ENCODE measurements at regions not wholly inside any gene's neighbourhood (a gene's known extent, or its start where the extent isn't known, plus 50 kb on each side); places are given as distances from the start of the nearest gene placed in this dataset.
"Not testable (repeated sequence)": the region's sequence is repeated elsewhere in the genome, so short reads cannot be mapped to it uniquely, and the experiment has no call there.

DNA sequence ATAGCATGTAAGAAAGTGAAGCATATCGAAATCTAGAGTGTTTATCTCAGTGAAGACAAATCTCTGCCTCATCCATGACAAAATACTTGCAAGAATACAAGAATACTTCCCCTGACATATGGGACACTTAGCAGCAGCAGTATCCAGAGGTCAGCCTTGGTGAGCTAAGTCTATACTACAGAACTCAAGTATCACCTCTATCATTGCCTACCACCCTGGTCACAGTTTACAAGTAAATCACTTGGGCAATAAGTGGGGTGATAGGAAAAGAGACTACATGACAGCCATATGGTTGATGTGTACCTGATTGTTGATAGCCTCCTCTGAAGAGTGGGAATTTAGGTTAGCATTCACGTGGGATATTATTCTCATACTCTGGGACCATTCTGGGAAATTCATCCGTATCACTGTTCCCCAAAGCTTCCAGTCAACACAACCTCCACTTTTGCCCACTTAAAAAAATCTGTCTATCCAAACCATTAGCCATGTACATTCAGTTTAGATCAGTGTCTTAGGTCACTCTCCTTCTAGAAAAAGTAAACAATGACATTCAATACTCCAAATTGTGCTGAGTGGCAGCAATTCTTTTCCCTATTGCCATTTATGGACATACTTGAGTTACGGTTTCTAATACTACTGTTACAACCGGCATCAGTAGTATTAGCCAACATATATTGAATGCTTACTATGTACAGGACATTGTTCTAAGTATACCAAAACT is 118.2 kb upstream of the PRSS16 start:
- no peaks in the 10 kb centered on the region for H3K27me3 ChIP-seq (ENCODE audit: control insufficient read depth in 1 of 2, insufficient read depth in 2 of 2, low read length in 2 of 2)
- H3K36me3 ChIP-seq (ENCODE audit: control insufficient read depth in 2 of 2, insufficient read depth in 2 of 2, low read length in 2 of 2): no peaks in the 10 kb centered on the region
- no peaks in the 10 kb centered on the region for H3K9me3 ChIP-seq (ENCODE audit: control insufficient read depth in 2 of 2, low read length in 2 of 2)
- no peak overlapping the region for H3K27ac ChIP-seq (ENCODE audit: low read length)
- no peak overlapping the region for H3K9ac ChIP-seq (ENCODE audit: low read length in 2 of 2)
- H3K4me1 ChIP-seq (ENCODE audit: control insufficient read depth, insufficient read depth, low read length): peaks cover 4% of the 10 kb centered on the region
- H3K4me3 ChIP-seq (ENCODE audit: low read length in 2 of 2): no peak overlapping the region

DNA sequence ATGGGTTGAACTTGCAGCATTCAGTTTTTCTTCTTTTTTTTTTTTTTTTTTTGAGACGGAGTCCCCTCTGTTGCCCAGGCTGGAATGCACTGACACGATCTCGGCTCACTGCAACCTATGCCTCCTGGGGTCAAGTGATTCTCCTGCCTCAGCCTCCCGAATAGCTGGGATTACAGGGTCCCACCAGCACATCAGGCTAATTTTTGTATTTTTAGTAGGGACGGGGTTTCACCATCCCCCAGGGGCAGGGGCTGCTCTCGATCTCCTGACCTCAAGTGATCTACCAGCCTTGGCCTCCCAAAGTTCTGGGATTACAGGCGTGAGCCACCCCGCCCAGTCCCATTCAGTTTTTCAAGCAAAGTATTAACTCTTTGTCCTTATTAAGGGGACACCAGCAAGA is 117.6 kb upstream of the PRSS16 start:
- no peaks in the 10 kb centered on the region for H3K9me3 ChIP-seq (ENCODE audit: control insufficient read depth in 2 of 2, low read length in 2 of 2)
- H3K27me3 ChIP-seq (ENCODE audit: control insufficient read depth in 1 of 2, insufficient read depth in 2 of 2, low read length in 2 of 2): no peaks in the 10 kb centered on the region
- no peaks in the 10 kb centered on the region for H3K36me3 ChIP-seq (ENCODE audit: control insufficient read depth in 2 of 2, insufficient read depth in 2 of 2, low read length in 2 of 2)
- no peak overlapping the region for H3K27ac ChIP-seq (ENCODE audit: low read length)
- no peak overlapping the region for H3K9ac ChIP-seq (ENCODE audit: low read length in 2 of 2)
- peaks cover 4% of the 10 kb centered on the region for H3K4me1 ChIP-seq (ENCODE audit: control insufficient read depth, insufficient read depth, low read length)
- H3K4me3 ChIP-seq (ENCODE audit: low read length in 2 of 2): no peak overlapping the region

DNA sequence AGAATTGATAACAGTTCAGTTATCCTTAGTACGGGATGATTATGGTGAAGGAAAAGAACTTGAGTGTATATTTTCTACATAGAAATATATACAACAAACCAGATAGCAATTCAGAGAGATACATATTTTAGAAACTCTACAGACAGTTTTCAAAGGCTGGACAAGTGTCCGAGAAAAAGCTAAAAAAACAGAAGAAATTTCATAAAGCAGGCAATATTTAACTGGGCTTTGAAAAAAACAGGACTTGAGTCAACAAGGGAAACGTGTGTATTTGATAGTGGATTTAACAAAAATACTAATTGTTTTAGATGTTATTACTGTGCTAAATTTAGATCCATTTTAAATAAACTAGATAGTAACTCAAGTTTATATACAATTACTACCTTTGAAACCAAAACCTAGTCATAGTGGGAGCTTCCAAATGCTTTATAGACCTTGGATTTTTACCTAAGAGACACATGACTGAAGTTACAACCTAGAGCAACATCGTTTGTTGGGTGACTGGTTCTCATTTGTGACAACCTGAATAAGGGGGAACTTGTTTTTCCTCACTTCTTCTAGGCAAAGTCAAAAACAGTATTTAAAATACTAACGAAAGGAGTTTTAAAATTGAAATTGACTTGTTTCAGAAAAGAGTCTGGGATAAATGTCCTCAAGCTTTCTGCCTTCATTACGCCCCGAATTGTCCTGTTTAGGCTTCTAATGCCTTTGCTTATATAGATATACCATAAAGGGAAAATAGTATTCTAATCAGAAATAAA is 116.7 kb upstream of the PRSS16 start:
- H3K9ac ChIP-seq (ENCODE audit: low read length in 2 of 2): peak overlapping the region in 1 of 2 donors; percentile 62
- H3K4me1 ChIP-seq (ENCODE audit: control insufficient read depth, insufficient read depth, low read length): peaks cover 4% of the 10 kb centered on the region
- H3K27ac ChIP-seq (ENCODE audit: low read length): peak overlapping the region; percentile 89
- H3K4me3 ChIP-seq (ENCODE audit: low read length in 2 of 2): peak overlapping the region; percentile 79 to 84
- no peaks in the 10 kb centered on the region for H3K27me3 ChIP-seq (ENCODE audit: control insufficient read depth in 1 of 2, insufficient read depth in 2 of 2, low read length in 2 of 2)
- H3K36me3 ChIP-seq (ENCODE audit: control insufficient read depth in 2 of 2, insufficient read depth in 2 of 2, low read length in 2 of 2): no peaks in the 10 kb centered on the region
- H3K9me3 ChIP-seq (ENCODE audit: control insufficient read depth in 2 of 2, low read length in 2 of 2): no peaks in the 10 kb centered on the region

DNA sequence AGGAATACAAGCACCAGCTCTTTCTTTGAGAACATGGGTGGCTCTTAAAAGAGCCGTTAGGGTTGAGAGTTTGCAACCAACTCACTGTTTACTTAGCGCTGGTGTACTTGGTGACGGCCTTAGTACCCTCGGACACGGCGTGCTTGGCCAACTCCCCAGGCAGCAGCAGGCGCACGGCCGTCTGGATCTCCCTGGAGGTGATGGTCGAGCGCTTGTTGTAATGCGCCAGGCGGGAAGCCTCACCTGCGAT is 115.3 kb upstream of the PRSS16 start:
- not testable (repeated sequence) for H3K4me1 ChIP-seq (ENCODE audit: control insufficient read depth, insufficient read depth, low read length); H3K27me3 ChIP-seq (ENCODE audit: control insufficient read depth in 1 of 2, insufficient read depth in 2 of 2, low read length in 2 of 2); H3K36me3 ChIP-seq (ENCODE audit: control insufficient read depth in 2 of 2, insufficient read depth in 2 of 2, low read length in 2 of 2); H3K9me3 ChIP-seq (ENCODE audit: control insufficient read depth in 2 of 2, low read length in 2 of 2)
- H3K9ac ChIP-seq (ENCODE audit: low read length in 2 of 2): peak overlapping the region; percentile 52 to 67
- H3K4me3 ChIP-seq (ENCODE audit: low read length in 2 of 2): peak overlapping the region; percentile 79 to 84
- peak overlapping the region; percentile 89 for H3K27ac ChIP-seq (ENCODE audit: low read length)

GRCh38 chr6:27132532-27133280 is 114.8 kb upstream of the PRSS16 start:
- Histone ChIP-seq H3K27me3 (ENCODE audit: control insufficient read depth in 1 of 2, insufficient read depth in 2 of 2, low read length in 2 of 2) (no peaks in the 10 kb centered on the region), H3K4me1 (ENCODE audit: control insufficient read depth, insufficient read depth, low read length) (no peaks in the 10 kb centered on the region), H3K27ac (ENCODE audit: low read length) (peak overlapping the region; percentile 89), H3K36me3 (ENCODE audit: control insufficient read depth in 2 of 2, insufficient read depth in 2 of 2, low read length in 2 of 2) (no peaks in the 10 kb centered on the region), H3K9ac (ENCODE audit: low read length in 2 of 2) (peak overlapping the region; percentile 67 to 68), H3K4me3 (ENCODE audit: low read length in 2 of 2) (peak overlapping the region; percentile 79 to 84), H3K9me3 (ENCODE audit: control insufficient read depth in 2 of 2, low read length in 2 of 2) (no peaks in the 10 kb centered on the region)

DNA sequence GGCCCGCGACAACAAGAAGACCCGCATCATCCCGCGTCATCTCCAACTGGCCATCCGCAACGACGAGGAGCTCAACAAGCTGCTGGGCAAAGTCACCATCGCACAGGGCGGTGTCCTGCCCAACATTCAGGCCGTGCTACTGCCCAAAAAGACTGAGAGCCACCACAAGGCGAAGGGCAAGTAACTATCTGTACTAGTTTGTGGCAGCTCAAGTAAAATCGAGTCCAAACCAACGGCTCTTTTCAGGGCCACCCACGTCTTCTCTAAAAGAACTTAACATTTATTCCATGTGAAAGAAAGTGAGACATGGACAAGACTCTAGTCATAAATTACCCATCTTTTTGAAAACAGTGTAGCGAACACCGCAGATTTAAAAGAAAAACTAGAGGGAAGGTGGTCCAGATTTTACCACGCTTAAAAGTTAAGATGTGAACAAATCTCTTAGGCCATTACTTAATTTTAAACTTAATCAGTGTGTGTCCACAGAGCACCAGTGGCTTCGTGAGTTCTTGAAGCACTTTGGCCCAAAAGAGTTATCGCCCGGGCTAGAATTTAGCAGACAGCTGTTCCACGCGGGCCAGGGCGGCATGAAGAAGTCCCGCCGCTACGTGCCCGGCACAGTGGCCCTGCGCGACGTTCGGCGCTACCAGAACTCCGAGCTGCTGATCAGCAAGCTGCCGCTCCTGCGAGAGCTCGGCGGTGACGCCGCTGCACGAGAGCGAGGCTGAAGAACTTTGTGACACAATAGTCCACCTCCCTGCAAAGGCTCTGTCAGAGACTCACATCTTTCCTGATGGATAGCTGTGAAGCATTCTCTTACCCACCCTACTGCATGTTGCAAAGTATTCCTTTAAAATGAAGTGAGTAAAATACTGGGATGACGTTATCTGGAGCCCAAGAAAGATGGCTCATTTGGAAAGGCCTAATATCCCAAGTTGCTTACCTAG is 113.9 kb upstream of the PRSS16 start:
- no peaks in the 10 kb centered on the region for H3K9me3 ChIP-seq (ENCODE audit: control insufficient read depth in 2 of 2, low read length in 2 of 2)
- no peaks in the 10 kb centered on the region for H3K27me3 ChIP-seq (ENCODE audit: control insufficient read depth in 1 of 2, insufficient read depth in 2 of 2, low read length in 2 of 2)
- H3K36me3 ChIP-seq (ENCODE audit: control insufficient read depth in 2 of 2, insufficient read depth in 2 of 2, low read length in 2 of 2): no peaks in the 10 kb centered on the region
- H3K9ac ChIP-seq (ENCODE audit: low read length in 2 of 2): peak overlapping the region; percentile 30 to 68
- peak overlapping the region; percentile 59 to 79 for H3K4me3 ChIP-seq (ENCODE audit: low read length in 2 of 2)
- peak overlapping the region; percentile 89 for H3K27ac ChIP-seq (ENCODE audit: low read length)
- no peaks in the 10 kb centered on the region for H3K4me1 ChIP-seq (ENCODE audit: control insufficient read depth, insufficient read depth, low read length)

- Histone ChIP-seq H3K4me3 (ENCODE audit: low read length in 2 of 2) (no peak overlapping the region), H3K27ac (ENCODE audit: low read length) (no peak overlapping the region), H3K36me3 (ENCODE audit: control insufficient read depth in 2 of 2, insufficient read depth in 2 of 2, low read length in 2 of 2) (no peaks in the 10 kb centered on the region), H3K9ac (ENCODE audit: low read length in 2 of 2) (no peak overlapping the region), H3K4me1 (ENCODE audit: control insufficient read depth, insufficient read depth, low read length) (peaks cover 4% of the 10 kb centered on the region), H3K9me3 (ENCODE audit: control insufficient read depth in 2 of 2, low read length in 2 of 2) (no peaks in the 10 kb centered on the region), H3K27me3 (ENCODE audit: control insufficient read depth in 1 of 2, insufficient read depth in 2 of 2, low read length in 2 of 2) (no peaks in the 10 kb centered on the region)
Observed at GRCh38 chr6:27135087-27135657, 112.3 kb upstream of the PRSS16 start.

DNA sequence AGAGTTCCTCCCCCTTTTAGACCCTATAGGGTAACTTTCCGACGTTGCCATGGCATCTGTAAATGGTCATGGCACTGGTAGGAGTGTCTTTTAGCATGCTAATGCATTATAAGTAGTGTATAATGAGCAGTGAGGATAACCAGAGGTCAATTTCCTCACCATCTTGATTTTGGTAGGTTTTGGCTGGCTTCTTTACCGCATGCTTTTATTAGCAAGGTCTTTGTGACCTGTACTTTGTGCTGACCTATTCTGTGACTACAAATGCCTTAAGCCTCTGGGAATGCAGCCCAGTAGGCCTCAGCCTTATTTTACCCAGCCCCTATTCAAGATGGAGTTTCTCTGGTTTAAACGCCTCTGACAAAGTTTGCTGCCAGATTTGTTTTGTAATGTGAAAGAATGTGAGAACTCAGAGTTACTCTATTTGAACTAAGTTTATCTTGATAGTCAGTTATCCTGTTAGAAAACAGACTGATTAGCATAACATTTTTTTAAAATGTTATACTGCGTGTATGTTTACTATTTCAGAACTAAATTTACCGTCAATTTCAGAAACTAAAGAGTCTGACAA is 111.3 kb upstream of the PRSS16 start:
- Histone ChIP-seq H3K4me3 (ENCODE audit: low read length in 2 of 2) (no peak overlapping the region), H3K27me3 (ENCODE audit: control insufficient read depth in 1 of 2, insufficient read depth in 2 of 2, low read length in 2 of 2) (no peaks in the 10 kb centered on the region), H3K36me3 (ENCODE audit: control insufficient read depth in 2 of 2, insufficient read depth in 2 of 2, low read length in 2 of 2) (no peaks in the 10 kb centered on the region), H3K27ac (ENCODE audit: low read length) (no peak overlapping the region), H3K9me3 (ENCODE audit: control insufficient read depth in 2 of 2, low read length in 2 of 2) (no peaks in the 10 kb centered on the region), H3K4me1 (ENCODE audit: control insufficient read depth, insufficient read depth, low read length) (peaks cover 4% of the 10 kb centered on the region), H3K9ac (ENCODE audit: low read length in 2 of 2) (no peak overlapping the region)

- no peaks in the 10 kb centered on the region for H3K27me3 ChIP-seq (ENCODE audit: control insufficient read depth in 1 of 2, insufficient read depth in 2 of 2, low read length in 2 of 2)
- no peak overlapping the region for H3K9ac ChIP-seq (ENCODE audit: low read length in 2 of 2)
- H3K4me1 ChIP-seq (ENCODE audit: control insufficient read depth, insufficient read depth, low read length): peaks cover 4% of the 10 kb centered on the region
- H3K9me3 ChIP-seq (ENCODE audit: control insufficient read depth in 2 of 2, low read length in 2 of 2): no peaks in the 10 kb centered on the region
- no peak overlapping the region for H3K4me3 ChIP-seq (ENCODE audit: low read length in 2 of 2)
- no peaks in the 10 kb centered on the region for H3K36me3 ChIP-seq (ENCODE audit: control insufficient read depth in 2 of 2, insufficient read depth in 2 of 2, low read length in 2 of 2)
- no peak overlapping the region for H3K27ac ChIP-seq (ENCODE audit: low read length)
Observed at GRCh38 chr6:27136978-27137814, 110.3 kb upstream of the PRSS16 start.

Data from stomach smooth muscle (tissue), 2 donors.